ENCODE measurements at regions not wholly inside any gene's neighbourhood (a gene's known extent, or its start where the extent isn't known, plus 50 kb on each side); places are given as distances from the start of the nearest gene placed in this dataset.

DNA sequence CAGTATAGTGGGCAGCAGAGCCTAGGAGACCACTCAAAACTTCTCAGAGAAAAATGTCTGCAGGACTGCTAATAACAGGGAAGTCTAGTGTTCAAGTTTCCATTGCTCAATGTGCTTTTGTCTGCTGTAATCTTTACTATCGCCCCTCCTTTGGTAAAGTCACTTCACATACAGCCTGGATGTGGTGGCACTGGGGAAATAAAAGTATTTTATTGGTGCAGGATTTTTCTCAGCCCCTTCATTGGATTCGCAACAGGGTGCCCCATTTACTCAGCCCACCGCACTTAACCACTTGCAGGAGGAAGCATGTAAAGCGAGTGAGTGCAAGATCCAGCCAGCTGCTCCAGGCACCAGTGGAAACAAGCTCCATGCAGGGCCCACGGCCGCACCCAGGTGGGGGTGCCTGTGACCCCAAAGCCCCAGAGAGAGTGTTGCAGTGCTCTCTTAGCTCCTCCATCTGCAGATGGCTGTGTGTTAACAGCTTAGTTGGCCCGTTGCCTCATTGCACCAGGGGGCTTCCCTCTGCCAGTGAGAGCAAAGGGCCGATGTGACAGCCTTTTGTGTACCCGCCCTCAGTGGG is 163.5 kb upstream of the TMEM72 start:
- TF ChIP-seq, protein P1, sequence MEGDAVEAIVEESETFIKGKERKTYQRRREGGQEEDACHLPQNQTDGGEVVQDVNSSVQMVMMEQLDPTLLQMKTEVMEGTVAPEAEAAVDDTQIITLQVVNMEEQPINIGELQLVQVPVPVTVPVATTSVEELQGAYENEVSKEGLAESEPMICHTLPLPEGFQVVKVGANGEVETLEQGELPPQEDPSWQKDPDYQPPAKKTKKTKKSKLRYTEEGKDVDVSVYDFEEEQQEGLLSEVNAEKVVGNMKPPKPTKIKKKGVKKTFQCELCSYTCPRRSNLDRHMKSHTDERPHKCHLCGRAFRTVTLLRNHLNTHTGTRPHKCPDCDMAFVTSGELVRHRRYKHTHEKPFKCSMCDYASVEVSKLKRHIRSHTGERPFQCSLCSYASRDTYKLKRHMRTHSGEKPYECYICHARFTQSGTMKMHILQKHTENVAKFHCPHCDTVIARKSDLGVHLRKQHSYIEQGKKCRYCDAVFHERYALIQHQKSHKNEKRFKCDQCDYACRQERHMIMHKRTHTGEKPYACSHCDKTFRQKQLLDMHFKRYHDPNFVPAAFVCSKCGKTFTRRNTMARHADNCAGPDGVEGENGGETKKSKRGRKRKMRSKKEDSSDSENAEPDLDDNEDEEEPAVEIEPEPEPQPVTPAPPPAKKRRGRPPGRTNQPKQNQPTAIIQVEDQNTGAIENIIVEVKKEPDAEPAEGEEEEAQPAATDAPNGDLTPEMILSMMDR (IDR thresholded peaks at IDR 0.05): no peak
- TF ChIP-seq POLR2A (IDR thresholded peaks at IDR 0.05): no peak

All from uterus (tissue), 2 donors.